Neuronal stem cell (in vitro differentiated cells): ENCODE measurements at regions not wholly inside any gene's neighbourhood (a gene's known extent, or its start where the extent isn't known, plus 50 kb on each side); places are given as distances from the start of the nearest gene placed in this dataset.

Experiments used
- DNase-seq: peaks from one replicate; pipeline ENCODE4 v3.0.0-alpha.2; 2013; ENCODE audit warnings: low spot score
- H2AFZ ChIP-seq: one replicate; pipeline ENCODE4 v1.6.1; 2013; ENCODE audit warnings: mild to moderate bottlenecking, low read length, inconsistent platforms
- H2AK5ac ChIP-seq: 2 replicates; pipeline ENCODE4 v1.6.1; 2013; ENCODE audit warnings: low read depth, mild to moderate bottlenecking, inconsistent platforms, low read length, moderate library complexity, mixed read lengths
- H2BK120ac ChIP-seq: 2 replicates; pipeline ENCODE4 v1.6.1; 2013; ENCODE audit warnings: low read depth, mild to moderate bottlenecking, inconsistent platforms, low read length, moderate library complexity, mixed read lengths
- H2BK12ac ChIP-seq: one replicate; pipeline ENCODE4 v1.6.1; 2013; ENCODE audit warnings: low read length, inconsistent platforms
- H2BK15ac ChIP-seq: 2 replicates; pipeline ENCODE4 v1.6.1; 2013; ENCODE audit warnings: mild to moderate bottlenecking, low read length, inconsistent platforms, mixed read lengths
- H2BK5ac ChIP-seq: one replicate; pipeline ENCODE4 v1.6.1; 2013; ENCODE audit warnings: inconsistent platforms, mild to moderate bottlenecking, low read length, moderate library complexity
- H3K14ac ChIP-seq: one replicate; pipeline ENCODE4 v1.6.1; 2013; ENCODE audit warnings: low read length, inconsistent platforms
- H3K18ac ChIP-seq: 2 replicates; pipeline ENCODE4 v1.6.1; 2013; ENCODE audit warnings: low read length, inconsistent platforms
- H3K23ac ChIP-seq: 2 replicates; pipeline ENCODE4 v1.6.1; 2013; ENCODE audit warnings: low read depth, mild to moderate bottlenecking, mixed read lengths, low read length, inconsistent platforms; ENCODE audit not compliant: poor library complexity
- H3K27ac ChIP-seq: replicated peaks from 3 replicates; pipeline ENCODE4 v1.5.1; 2013; ENCODE audit warnings: low read length, inconsistent platforms
- H3K27me3 ChIP-seq, 3 experiments: 2 replicates each; pipeline ENCODE4 v1.6.1; 2013; ENCODE audit warnings: low read length in 3 of 3, mild to moderate bottlenecking in 2 of 3, inconsistent platforms in 1 of 3, low read depth in 1 of 3, mixed read lengths in 1 of 3, moderate library complexity in 1 of 3; ENCODE audit not compliant: control insufficient read depth in 3 of 3, insufficient read depth in 3 of 3
- H3K36me3 ChIP-seq, 2 donors: replicated peaks in 1 of 2; 2 replicates each; pipeline ENCODE4 v1.6.1; 2013; ENCODE audit warnings: low read length in 2 of 2; ENCODE audit not compliant: control insufficient read depth in 2 of 2, insufficient read depth in 2 of 2
- H3K4ac ChIP-seq: 2 replicates; pipeline ENCODE4 v1.6.1; 2013; ENCODE audit warnings: inconsistent platforms, mild to moderate bottlenecking, low read length, moderate library complexity
- H3K4me1 ChIP-seq, 2 donors: 1 replicate in 1 of 2; 2 replicates in 1 of 2; pipeline ENCODE4 v1.6.1; 2013; ENCODE audit warnings: low read length in 2 of 2, low read depth in 1 of 2; ENCODE audit not compliant: control insufficient read depth in 2 of 2, insufficient read depth in 1 of 2
- H3K4me2 ChIP-seq: one replicate; pipeline ENCODE4 v1.6.1; 2013; ENCODE audit warnings: mild to moderate bottlenecking, low read length, inconsistent platforms; ENCODE audit not compliant: insufficient read depth, poor library complexity, severe bottlenecking
- H3K4me3 ChIP-seq, 2 donors: 2 replicates each; pipeline ENCODE4 v1.5.1; 2013; ENCODE audit warnings: low read length in 2 of 2, mild to moderate bottlenecking in 2 of 2, inconsistent platforms in 1 of 2, moderate library complexity in 1 of 2
- H3K79me1 ChIP-seq: one replicate; pipeline ENCODE4 v1.6.1; 2013; ENCODE audit warnings: low read depth, mild to moderate bottlenecking, inconsistent platforms, low read length, moderate library complexity
- H3K9ac ChIP-seq: one replicate; pipeline ENCODE4 v1.6.1; 2013; ENCODE audit warnings: mild to moderate bottlenecking, low read depth, low read length, inconsistent platforms; ENCODE audit not compliant: poor library complexity
- H3K9me3 ChIP-seq, 2 donors: replicated peaks in 1 of 2; 2 replicates each; pipeline versions ENCODE3 to v1.6.1; 2013; ENCODE audit warnings: low read length in 2 of 2, mild to moderate bottlenecking in 2 of 2, inconsistent platforms in 1 of 2, low read depth in 1 of 2, mixed read lengths in 1 of 2, moderate library complexity in 1 of 2; ENCODE audit not compliant: control insufficient read depth in 2 of 2, insufficient read depth in 1 of 2
- H4K8ac ChIP-seq: one replicate; pipeline ENCODE4 v1.6.1; 2013; ENCODE audit warnings: low read depth, mild to moderate bottlenecking, inconsistent platforms, low read length, moderate library complexity
- H4K91ac ChIP-seq: one replicate; pipeline ENCODE4 v1.6.1; 2013; ENCODE audit warnings: low read length, low read depth, mild to moderate bottlenecking, inconsistent platforms; ENCODE audit not compliant: poor library complexity
- WGBS, 2 donors: extraction: QIAGEN DNeasy Blood & Tissue Kit; methylation state at CpG; one replicate each; pipeline ENCODE4 v1.1.7; 2013; ENCODE audit warnings: missing lambda C conversion rate in 2 of 2, mixed read lengths in 1 of 2; ENCODE audit not compliant: insufficient read length in 2 of 2, insufficient replicate concordance in 1 of 2; ENCODE audit errors: extremely low coverage in 2 of 2; 5-methylcytosine and 5-hydroxymethylcytosine counted together

GRCh38 chr13:61692691-61693090 is 277.0 kb upstream of the PCDH20 start:
- Histone ChIP-seq H4K8ac (no peak overlapping the region), H3K18ac (no peak overlapping the region), H3K9ac (no peak overlapping the region), H3K4me3 (no peak overlapping the region), H3K4me2 (no peak overlapping the region), H2BK120ac (no peak overlapping the region), H3K23ac (no peak overlapping the region), H3K79me1 (no peaks in the 10 kb centered on the region), H4K91ac (no peak overlapping the region), H3K4me1 (no peaks in the 10 kb centered on the region), H3K36me3 (no peaks in the 10 kb centered on the region), H3K27ac (no peak overlapping the region), H2BK15ac (no peak overlapping the region), H3K9me3 (no peaks in the 10 kb centered on the region), H2BK5ac (no peak overlapping the region), H3K27me3 (no peaks in the 10 kb centered on the region), H2BK12ac (no peak overlapping the region), H2AFZ (no peak overlapping the region), H3K14ac (no peak overlapping the region), H3K4ac (no peak overlapping the region), H2AK5ac (no peak overlapping the region)
- DNase-seq, result no peak

- Histone ChIP-seq H2AK5ac (no peak overlapping the region), H4K8ac (no peak overlapping the region), H3K36me3 (no peaks in the 10 kb centered on the region), H3K23ac (no peak overlapping the region), H3K14ac (no peak overlapping the region), H4K91ac (no peak overlapping the region), H3K18ac (no peak overlapping the region), H3K4me3 (no peak overlapping the region), H3K27ac (no peak overlapping the region), H3K4ac (no peak overlapping the region), H3K9ac (no peak overlapping the region), H2BK12ac (no peak overlapping the region), H3K27me3 (no peaks in the 10 kb centered on the region), H3K79me1 (no peaks in the 10 kb centered on the region), H3K9me3 (peaks cover 0 to 3% of the 10 kb centered on the region in 2 donors), H2BK5ac (no peak overlapping the region), H3K4me2 (no peak overlapping the region), H2BK120ac (no peak overlapping the region), H2AFZ (no peak overlapping the region), H2BK15ac (no peak overlapping the region), H3K4me1 (no peaks in the 10 kb centered on the region)
- peak; percentile 20 for DNase-seq
- no CpG with 5 or more reads among the region's 2 CpGs for WGBS, 2 donors
These were observed 270.0 kb upstream of the PCDH20 start for GRCh38 chr13:61685682-61686012.

GRCh38 chr13:61684976-61685681 is 269.5 kb upstream of the PCDH20 start:
- Histone ChIP-seq H3K14ac (no peak overlapping the region), H3K79me1 (no peaks in the 10 kb centered on the region), H2BK15ac (no peak overlapping the region), H4K8ac (no peak overlapping the region), H2AK5ac (no peak overlapping the region), H3K23ac (no peak overlapping the region), H2BK5ac (no peak overlapping the region), H2BK120ac (no peak overlapping the region), H3K4me3 (no peak overlapping the region), H4K91ac (no peak overlapping the region), H3K9me3 (peaks cover 0 to 3% of the 10 kb centered on the region in 2 donors), H3K27me3 (no peaks in the 10 kb centered on the region), H3K4me1 (no peaks in the 10 kb centered on the region), H3K18ac (no peak overlapping the region), H2AFZ (no peak overlapping the region), H2BK12ac (no peak overlapping the region), H3K4ac (no peak overlapping the region), H3K9ac (no peak overlapping the region), H3K4me2 (no peak overlapping the region), H3K36me3 (no peaks in the 10 kb centered on the region), H3K27ac (no peak overlapping the region)
- WGBS, 2 donors, result no CpG with 5 or more reads among the region's 4 CpGs
- no peak for DNase-seq

- no peak overlapping the region for H2BK5ac ChIP-seq
- no peak overlapping the region for H3K14ac ChIP-seq
- no peaks in the 10 kb centered on the region for H3K79me1 ChIP-seq
- no peak overlapping the region for H4K8ac ChIP-seq
- H3K9ac ChIP-seq, result no peak overlapping the region
- H3K4ac ChIP-seq, result no peak overlapping the region
- no peaks in the 10 kb centered on the region for H3K4me1 ChIP-seq
- no peak overlapping the region for H2AK5ac ChIP-seq
- no peaks in the 10 kb centered on the region for H3K27me3 ChIP-seq
- WGBS, 2 donors, result no CpG with 5 or more reads among the region's 4 CpGs
- no peak overlapping the region for H3K18ac ChIP-seq
- H3K36me3 ChIP-seq, result no peaks in the 10 kb centered on the region
- no peaks in the 10 kb centered on the region for H3K9me3 ChIP-seq
- no peak overlapping the region for H3K27ac ChIP-seq
- no peak overlapping the region for H3K4me3 ChIP-seq
- no peak overlapping the region for H3K4me2 ChIP-seq
- no peak overlapping the region for H2AFZ ChIP-seq
- H2BK12ac ChIP-seq, result no peak overlapping the region
- H4K91ac ChIP-seq, result no peak overlapping the region
- no peak overlapping the region for H3K23ac ChIP-seq
- no peak overlapping the region for H2BK120ac ChIP-seq
- H2BK15ac ChIP-seq, result no peak overlapping the region
- DNase-seq, result no peak
These were observed 257.1 kb upstream of the PCDH20 start for GRCh38 chr13:61672756-61673155.
